Gastroesophageal sphincter (tissue), 4 donors: ENCODE measurements at regions not wholly inside any gene's neighbourhood (a gene's known extent, or its start where the extent isn't known, plus 50 kb on each side); places are given as distances from the start of the nearest gene placed in this dataset.
"Not testable (repeated sequence)": the region's sequence is repeated elsewhere in the genome, so short reads cannot be mapped to it uniquely, and the experiment has no call there.

Experiments
- ATAC-seq: fragments of 150-250 bp; one replicate; pipeline ENCODE4 v1.9.1; 2016; ENCODE audit warnings: mild to moderate bottlenecking, moderate library complexity
- H3K27ac ChIP-seq, 4 donors: fragments of 200-600 bp; sonication (generic) in 3 of 4; 1 replicate in 3 of 4; 2 replicates in 1 of 4; pipeline ENCODE4 v1.5.1; 2016 to 2019
- H3K27me3 ChIP-seq: fragments of 200-600 bp; sonication (generic); one replicate; pipeline ENCODE4 v1.5.1; 2019
- H3K36me3 ChIP-seq, 2 donors: fragments of 200-600 bp; sonication (generic); one replicate each; pipeline ENCODE4 v1.5.1; 2019; ENCODE audit warnings: control low read depth in 1 of 2
- H3K4me1 ChIP-seq, 3 donors: fragments of 200-600 bp; sonication (generic); 1 replicate in 2 of 3; 2 replicates in 1 of 3; pipeline ENCODE4 v1.5.1; 2016 to 2019; ENCODE audit warnings: control low read depth in 2 of 3
- H3K4me3 ChIP-seq, 2 donors: fragments of 200-600 bp; sonication (generic); one replicate each; pipeline ENCODE4 v1.5.1; 2019; ENCODE audit warnings: mild to moderate bottlenecking in 1 of 2, moderate library complexity in 1 of 2
- H3K9me3 ChIP-seq, 3 donors: fragments of 200-600 bp; sonication (generic); one replicate each; pipeline ENCODE4 v1.5.1; 2017 to 2019; ENCODE audit warnings: control low read depth in 2 of 3
- CTCF ChIP-seq, 4 experiments: fragments of 200-600 bp in 2 of 4; fragments of 450-650 bp in 2 of 4; sonication (generic) in 1 of 4; IDR thresholded peaks; one replicate each; pipeline ENCODE4 v1.5.1; 2017 to 2019; ENCODE audit warnings: antibody characterized with exemption in 4 of 4, mild to moderate bottlenecking in 2 of 4, moderate library complexity in 2 of 4
- EP300 ChIP-seq: sonication (generic); formaldehyde crosslinking; IDR thresholded peaks from one replicate; pipeline ENCODE4 v1.6.1; 2017; ENCODE audit warnings: antibody characterized with exemption, mild to moderate bottlenecking
- POLR2A ChIP-seq, 2 donors: fragments of 450-650 bp; IDR thresholded peaks; one replicate each; pipeline ENCODE4 v1.6.1; 2017; ENCODE audit warnings: antibody characterized with exemption in 2 of 2, mild to moderate bottlenecking in 2 of 2, moderate library complexity in 1 of 2
- POLR2AphosphoS5 ChIP-seq: sonication (generic); formaldehyde crosslinking; IDR thresholded peaks from one replicate; pipeline ENCODE4 v1.6.1; 2017; ENCODE audit warnings: antibody characterized with exemption
- WGBS, 2 donors: methylation state at CpG; one replicate each; pipeline ENCODE4 v1.1.5; 2018; ENCODE audit warnings: low coverage in 1 of 2; 5-methylcytosine and 5-hydroxymethylcytosine counted together

DNA sequence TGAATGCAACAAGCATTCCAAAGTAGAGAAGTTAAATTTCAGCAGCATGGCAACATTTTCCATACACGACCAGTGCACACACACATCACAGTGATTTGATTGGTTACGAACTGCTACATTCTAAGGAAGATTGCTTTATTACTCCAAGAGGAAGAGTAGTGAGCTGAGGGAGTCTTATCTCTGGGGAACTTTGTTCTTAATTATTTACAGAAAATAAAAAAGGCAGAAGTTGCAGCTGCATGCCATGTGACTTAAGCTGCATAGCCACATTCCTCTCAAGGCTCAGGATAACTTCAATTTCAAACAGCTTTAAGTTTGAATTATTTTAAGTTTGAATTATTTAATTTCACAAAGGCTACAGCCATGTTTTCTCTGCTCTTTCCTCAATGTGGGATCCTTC lies 71.6 kb upstream of the HSPB3 start:
- no peak for ATAC-seq
- WGBS, 2 donors: 30 to 36% methylated on average over 2 of the region's 2 CpGs

DNA sequence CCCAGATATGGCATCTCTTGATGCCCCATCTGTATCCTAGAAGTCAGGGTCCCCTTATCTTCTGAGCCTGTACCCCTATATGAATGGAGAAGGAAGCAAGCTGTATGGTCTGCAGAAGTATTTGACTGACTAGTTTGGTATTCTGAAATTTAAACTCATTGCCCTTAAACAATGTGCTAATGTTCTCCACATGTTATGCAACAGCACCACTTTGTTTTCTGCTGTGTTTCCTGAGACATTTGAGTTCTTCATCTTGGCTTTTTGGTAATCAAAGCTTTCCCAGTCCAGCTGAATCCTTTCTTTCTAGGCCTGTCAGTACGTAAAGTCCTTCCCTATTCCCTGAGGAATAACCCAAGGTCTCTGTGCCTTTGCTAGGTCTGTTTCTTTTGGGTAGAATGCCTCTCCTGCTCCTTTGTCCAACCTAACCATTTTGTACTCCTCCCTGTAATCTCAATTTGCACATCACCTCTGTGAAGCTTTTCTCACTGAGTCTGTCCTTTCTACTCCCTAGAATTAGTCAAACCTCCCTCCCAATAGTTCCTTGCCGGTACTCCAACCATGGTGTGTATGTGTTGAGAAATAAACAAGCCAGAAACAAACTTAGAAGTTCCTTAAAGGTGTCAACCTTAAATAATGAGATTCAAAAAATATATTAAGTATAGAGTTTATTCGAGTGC lies 72.1 kb upstream of the HSPB3 start:
- no peaks in the 10 kb centered on the region for H3K36me3 ChIP-seq
- ATAC-seq: peak; percentile 60
- no peaks in the 10 kb centered on the region for H3K27me3 ChIP-seq
- peaks cover 0 to 21% (median 0%) of the 10 kb centered on the region in 3 donors for H3K4me1 ChIP-seq
- TF ChIP-seq POLR2A (IDR thresholded peaks at IDR 0.05) (no peak), POLR2AphosphoS5 (peak; percentile 51)
- no peak overlapping the region for H3K4me3 ChIP-seq
- WGBS, 2 donors: 62 to 71% methylated on average over 3 of the region's 3 CpGs
- no peaks in the 10 kb centered on the region for H3K9me3 ChIP-seq
- H3K27ac ChIP-seq: peak overlapping the region in 2 of 4 donors; percentile 19 to 42

More for the DNA sequence above, 71.6 kb upstream of the HSPB3 start:
- Histone ChIP-seq H3K9me3 (no peaks in the 10 kb centered on the region), H3K4me1 (peaks cover 0 to 23% (median 0%) of the 10 kb centered on the region in 3 donors), H3K27me3 (no peaks in the 10 kb centered on the region), H3K36me3 (no peaks in the 10 kb centered on the region), H3K4me3 (no peak overlapping the region), H3K27ac (peak overlapping the region in 2 of 4 donors; percentile 19 to 42)
- no peak for TF ChIP-seq POLR2AphosphoS5
- no peak for TF ChIP-seq EP300
- no peak for TF ChIP-seq CTCF (IDR thresholded peaks at IDR 0.05)
- TF ChIP-seq POLR2A (IDR thresholded peaks at IDR 0.05): no peak

GRCh38 chr5:54381319-54381718 lies 70.9 kb upstream of the ARL15 start:
- peaks cover 0 to 10% (median 0%) of the 10 kb centered on the region in 3 donors for H3K4me1 ChIP-seq
- H3K27me3 ChIP-seq, ATAC-seq, H3K4me3 ChIP-seq, H3K9me3 ChIP-seq, H3K27ac ChIP-seq, H3K36me3 ChIP-seq: not testable (repeated sequence)
- no CpG with 5 or more reads among the region's 31 CpGs for WGBS, 2 donors

- peaks cover 0 to 10% (median 0%) of the 10 kb centered on the region in 3 donors for H3K4me1 ChIP-seq
- H3K27ac ChIP-seq: no peak overlapping the region
- no peaks in the 10 kb centered on the region for H3K27me3 ChIP-seq
- ATAC-seq: no peak
- no peak overlapping the region for H3K4me3 ChIP-seq
- WGBS, 2 donors: 63 to 83% methylated on average over 1 to 2 of the region's 2 CpGs
- no peaks in the 10 kb centered on the region for H3K36me3 ChIP-seq
- TF ChIP-seq EP300 (no peak), POLR2A (IDR thresholded peaks at IDR 0.05) (no peak), POLR2AphosphoS5 (no peak), CTCF (IDR thresholded peaks at IDR 0.05) (no peak)
- no peaks in the 10 kb centered on the region for H3K9me3 ChIP-seq
These were observed 69.2 kb upstream of the ARL15 start for GRCh38 chr5:54379590-54379989.

GRCh38 chr5:54378707-54379106 lies 68.3 kb upstream of the ARL15 start:
- no peak for TF ChIP-seq POLR2A (IDR thresholded peaks at IDR 0.05)
- TF ChIP-seq CTCF (IDR thresholded peaks at IDR 0.05): no peak
- no peak for TF ChIP-seq POLR2AphosphoS5
- no peak for TF ChIP-seq EP300
- ATAC-seq: no peak
- Histone ChIP-seq H3K4me1 (peaks cover 0 to 2% (median 0%) of the 10 kb centered on the region in 3 donors), H3K27me3 (no peaks in the 10 kb centered on the region), H3K9me3 (no peaks in the 10 kb centered on the region), H3K4me3 (no peak overlapping the region), H3K36me3 (no peaks in the 10 kb centered on the region), H3K27ac (no peak overlapping the region)
- 97 to 100% methylated on average over 4 of the region's 10 CpGs for WGBS, 2 donors

- not testable (repeated sequence) for H3K4me3 ChIP-seq, ATAC-seq, H3K27ac ChIP-seq, H3K36me3 ChIP-seq, H3K9me3 ChIP-seq, H3K4me1 ChIP-seq, H3K27me3 ChIP-seq
- WGBS, 2 donors: 88 to 100% methylated on average over 1 of the region's 1 CpG
These were observed 67.0 kb upstream of the ARL15 start for GRCh38 chr5:54377339-54377738.
